H54 (cell line): ENCODE measurements at regions not wholly inside any gene's neighbourhood (a gene's known extent, or its start where the extent isn't known, plus 50 kb on each side); places are given as distances from the start of the nearest gene placed in this dataset.

Experiments
- DNase-seq: peaks from one replicate; pipeline ENCODE4 v3.0.0; 2011; ENCODE audit warnings: low spot score, mixed read lengths; ENCODE audit not compliant: insufficient read length
- FAIRE-seq: peaks from 3 replicates; lab custom pipeline; 2011; peaks lifted over from hg19 to GRCh38; lab: Jason Lieb, UNC
- POLR2A ChIP-seq: IDR thresholded peaks from 2 replicates; pipeline ENCODE4 v1.6.1; 2011; ENCODE audit warnings: low read depth, mild to moderate bottlenecking, low read length

DNA sequence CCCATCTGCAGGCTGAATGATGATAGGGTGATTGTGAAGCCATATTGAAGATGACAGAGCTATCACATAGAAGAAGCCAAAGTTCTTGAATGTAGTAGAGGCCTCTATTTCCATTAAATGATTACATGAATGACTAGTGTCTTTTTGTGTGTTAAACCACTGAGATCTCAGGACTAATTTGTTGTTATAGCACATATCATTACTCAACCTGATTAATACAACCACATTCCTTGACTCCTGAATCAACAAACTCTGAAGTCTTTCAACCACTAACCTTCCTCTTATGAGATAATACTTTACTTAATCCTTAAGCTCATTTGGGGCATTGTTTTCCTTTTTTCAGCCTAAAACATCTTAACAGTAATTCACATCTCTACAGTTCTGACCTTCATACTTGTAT, 564.5 kb upstream of the ADAMTS9 start:
- TF ChIP-seq POLR2A = no peak
- FAIRE-seq (no peak), DNase-seq (no peak)

DNA sequence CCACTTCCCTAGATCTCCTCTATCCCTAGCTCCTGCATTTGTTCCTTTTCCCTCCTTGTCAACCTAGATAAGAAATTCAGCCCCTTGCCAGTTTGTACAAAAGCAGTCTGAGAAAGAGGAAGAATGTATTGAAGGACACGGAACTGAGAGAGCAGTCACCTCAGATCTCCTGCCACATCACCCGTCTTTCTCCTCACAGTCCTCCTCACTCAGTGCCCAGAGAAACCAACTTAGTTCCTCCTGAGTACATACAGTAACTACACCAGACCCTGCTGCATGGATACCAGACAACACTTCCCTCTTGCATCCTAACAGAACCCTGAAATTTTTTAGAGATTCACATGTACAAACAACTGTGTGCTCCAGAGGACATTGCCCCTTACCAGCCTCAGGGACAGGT, 563.6 kb upstream of the ADAMTS9 start:
- no peak for DNase-seq
- no peak for FAIRE-seq
- TF ChIP-seq POLR2A = no peak

DNA sequence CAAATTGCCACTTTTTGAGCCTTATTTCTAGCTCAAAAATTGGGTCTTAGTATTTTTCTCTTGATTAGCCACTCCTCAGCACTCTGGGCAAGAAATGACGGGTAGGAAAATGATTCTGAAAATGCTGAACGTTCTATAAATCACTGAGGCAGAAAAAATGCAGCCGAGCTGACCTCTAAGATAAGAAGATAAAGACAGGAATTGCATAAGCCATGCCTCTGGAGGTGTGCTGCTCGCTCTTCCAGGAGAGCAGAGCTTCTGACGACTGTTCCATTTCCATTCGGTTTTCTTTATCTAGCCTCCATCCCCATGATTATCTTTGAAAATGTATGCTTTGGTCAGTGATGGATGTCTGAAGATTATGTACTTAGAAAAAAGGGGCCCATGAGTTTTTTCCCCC, 558.8 kb upstream of the ADAMTS9 start:
- no peak for TF ChIP-seq POLR2A
- DNase-seq (no peak), FAIRE-seq (no peak)

DNA sequence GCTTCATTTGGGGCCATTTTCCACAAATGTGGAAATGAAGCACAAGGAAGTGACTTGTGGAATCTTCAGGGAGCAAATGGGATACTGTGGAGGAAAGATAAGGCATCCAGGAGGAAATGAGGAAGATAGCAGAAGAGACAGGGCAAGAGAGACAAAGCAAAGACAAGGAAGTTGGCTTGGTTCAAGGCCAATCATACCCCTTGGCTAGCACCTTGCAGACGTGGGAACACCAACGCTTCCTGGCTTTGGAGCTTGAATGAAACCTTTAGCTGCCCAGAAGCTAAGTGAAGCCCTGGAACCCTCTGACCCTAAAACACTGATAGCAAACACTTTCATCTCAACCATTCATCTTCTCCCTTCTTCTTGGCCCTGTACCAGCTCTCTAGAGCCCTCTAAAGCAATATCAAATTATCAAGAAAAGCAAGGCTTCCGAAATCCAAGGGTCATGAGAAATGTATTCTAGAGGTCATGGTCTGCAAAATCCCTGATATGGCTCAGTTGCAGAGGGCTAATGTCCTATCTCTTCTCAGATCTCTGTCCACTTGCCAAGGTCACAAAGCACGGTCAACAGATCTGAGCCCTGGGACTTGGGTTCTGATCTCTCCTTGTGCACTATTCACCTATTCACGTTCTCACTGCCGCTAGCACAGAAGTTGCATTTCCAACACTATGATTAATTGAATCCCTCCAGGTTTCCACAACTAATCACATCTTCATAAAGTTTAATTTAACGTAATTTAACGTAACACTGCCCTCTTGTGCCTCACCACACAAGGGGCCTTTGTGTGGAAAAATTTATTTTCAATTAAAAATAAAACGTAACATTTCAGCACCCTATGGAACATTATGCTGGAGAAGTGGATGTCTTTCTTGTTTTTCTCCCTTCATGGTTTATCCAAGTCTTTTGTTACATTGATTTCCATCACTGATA, 557.6 kb upstream of the ADAMTS9 start:
- no peak for TF ChIP-seq POLR2A
- FAIRE-seq (no peak), DNase-seq (no peak)

DNA sequence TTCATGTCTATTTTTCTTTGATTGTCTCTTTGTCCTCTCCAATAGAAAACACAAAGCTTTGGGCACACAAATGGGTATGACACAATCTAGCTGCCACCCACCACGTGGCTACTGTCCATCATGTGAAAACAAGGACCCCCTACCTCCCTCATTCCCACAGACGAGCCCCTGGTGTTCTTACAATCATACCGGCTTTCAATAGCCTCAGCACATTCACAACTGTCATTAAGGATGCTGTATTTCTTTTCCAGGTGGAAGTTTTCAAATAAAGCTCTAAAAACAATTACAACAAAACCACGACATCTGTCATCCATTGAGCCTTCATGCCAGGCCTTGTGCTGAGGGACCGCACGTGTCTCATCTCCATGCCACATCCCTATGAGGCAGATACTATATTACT, 552.6 kb upstream of the ADAMTS9 start:
- TF ChIP-seq POLR2A = no peak
- DNase-seq = no peak
- FAIRE-seq = no peak

GRCh38 chr3:65238652-65239051, 550.9 kb upstream of the ADAMTS9 start:
- no peak for FAIRE-seq

GRCh38 chr3:65234499-65234898, 546.7 kb upstream of the ADAMTS9 start:
- FAIRE-seq (no peak), DNase-seq (no peak)
- TF ChIP-seq POLR2A = no peak

More at GRCh38 chr3:65238652-65239051, 550.9 kb upstream of the ADAMTS9 start:
- no peak for DNase-seq
- TF ChIP-seq POLR2A = no peak

GRCh38 chr3:65233561-65233960, 545.8 kb upstream of the ADAMTS9 start:
- FAIRE-seq = no peak
- no peak for DNase-seq
- TF ChIP-seq POLR2A = no peak

DNA sequence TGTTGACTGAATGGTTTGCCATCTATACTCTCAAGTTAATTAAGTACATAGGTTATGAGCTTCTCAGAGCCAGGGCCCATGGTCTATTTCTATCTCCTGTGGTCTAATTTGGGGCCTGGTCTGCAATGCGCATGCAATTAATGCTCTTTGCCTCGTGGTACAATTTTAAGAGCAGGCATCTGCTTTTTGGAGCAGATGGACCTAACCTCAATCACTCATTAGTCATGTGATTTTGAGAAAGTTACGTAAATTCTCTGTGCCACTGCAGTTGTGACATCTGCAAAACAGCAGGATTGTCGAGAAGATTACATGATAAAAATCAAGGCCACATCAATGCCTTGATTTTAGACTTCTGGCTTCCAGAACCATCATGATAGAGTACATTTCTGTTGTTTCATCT, 543.7 kb upstream of the ADAMTS9 start:
- DNase-seq (no peak), FAIRE-seq (no peak)
- no peak for TF ChIP-seq POLR2A

- DNase-seq (no peak), FAIRE-seq (no peak)
- TF ChIP-seq POLR2A = no peak
Observed at GRCh38 chr3:65230261-65231139, 542.7 kb upstream of the ADAMTS9 start.

DNA sequence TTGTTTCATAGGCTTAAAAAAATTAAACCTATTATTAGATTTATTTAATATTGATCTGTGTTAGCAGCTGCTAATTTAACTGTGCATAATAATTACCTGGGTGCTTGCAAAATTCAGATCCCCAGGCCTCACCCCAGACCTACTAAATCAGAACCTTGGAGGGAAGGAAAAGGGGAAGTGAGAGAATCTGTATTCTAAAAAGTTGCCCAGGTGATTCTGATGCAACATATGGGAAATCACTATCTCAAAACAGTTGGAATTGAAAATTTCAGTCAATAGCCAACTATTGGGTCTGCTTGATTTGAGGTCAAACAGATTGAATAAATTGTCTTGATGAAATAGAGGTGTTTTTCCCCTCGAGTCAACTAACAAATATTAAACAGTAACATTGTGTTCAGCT, 538.5 kb upstream of the ADAMTS9 start:
- no peak for TF ChIP-seq POLR2A
- DNase-seq = no peak
- FAIRE-seq = no peak

GRCh38 chr3:65210026-65210814, 522.4 kb upstream of the ADAMTS9 start:
- FAIRE-seq (no peak), DNase-seq (no peak)
- TF ChIP-seq POLR2A = no peak

DNA sequence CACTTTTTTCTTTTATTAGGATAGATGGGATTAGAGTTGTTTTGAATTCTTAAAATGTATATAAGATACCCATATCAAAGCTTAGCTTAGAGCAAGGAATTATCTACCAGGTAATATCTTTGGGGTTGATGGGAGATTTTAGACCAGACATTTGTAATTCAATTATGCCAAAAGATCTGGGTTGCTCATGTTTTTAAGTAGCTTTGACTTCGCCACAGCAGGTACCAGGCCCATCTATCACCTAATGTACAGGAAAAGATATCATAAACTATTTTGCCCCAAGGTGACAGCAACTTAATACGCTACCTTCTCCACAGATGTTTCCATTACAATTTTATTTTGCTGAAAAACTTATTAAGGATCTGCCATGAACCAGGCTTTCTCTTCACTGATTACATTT, 514.6 kb upstream of the ADAMTS9 start:
- no peak for TF ChIP-seq POLR2A
- DNase-seq = no peak
- no peak for FAIRE-seq

DNA sequence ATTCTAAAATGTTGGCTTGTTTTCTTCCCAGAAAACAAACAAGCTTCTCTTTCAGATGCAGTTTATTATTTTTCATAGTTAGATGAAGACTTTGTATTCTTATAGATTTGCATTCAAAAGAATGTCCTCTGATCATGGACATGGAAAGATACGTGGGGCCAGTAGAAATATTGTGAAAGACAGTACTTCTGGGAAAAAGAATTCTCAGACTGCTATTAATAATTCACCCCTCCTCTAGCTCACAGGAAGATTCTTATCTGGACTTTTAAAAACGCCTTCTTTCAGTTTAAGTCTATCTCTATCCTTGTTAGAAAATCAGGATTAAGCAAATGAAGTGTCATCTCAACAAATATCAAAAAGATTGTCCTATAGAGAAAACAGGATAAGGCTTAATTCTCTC, 514.1 kb upstream of the ADAMTS9 start:
- DNase-seq = no peak
- no peak for TF ChIP-seq POLR2A
- no peak for FAIRE-seq
